Ishikawa (cell line): ENCODE measurements at regions not wholly inside any gene's neighbourhood (a gene's known extent, or its start where the extent isn't known, plus 50 kb on each side); places are given as distances from the start of the nearest gene placed in this dataset.

Experiments
- CEBPB ChIP-seq: IDR thresholded peaks from 2 replicates; pipeline ENCODE4 v1.6.1; 2012
- CREB1 ChIP-seq: IDR thresholded peaks from 2 replicates; pipeline ENCODE4 v1.6.1; 2012; ENCODE audit warnings: low read depth
- EGR1 ChIP-seq: IDR thresholded peaks from 2 replicates; pipeline ENCODE4 v1.6.1; 2012
- EP300 ChIP-seq: IDR thresholded peaks from 2 replicates; pipeline ENCODE4 v1.6.1; 2012; ENCODE audit warnings: borderline replicate concordance
- FOXM1 ChIP-seq: IDR thresholded peaks from 2 replicates; pipeline ENCODE4 v1.6.1; 2012; ENCODE audit warnings: low read depth, borderline replicate concordance
- NFIC ChIP-seq: IDR thresholded peaks from 2 replicates; pipeline ENCODE4 v1.6.1; 2012
- RAD21 ChIP-seq: IDR thresholded peaks from 2 replicates; pipeline ENCODE4 v1.6.1; 2012; ENCODE audit warnings: low read depth
- TAF1 ChIP-seq: IDR thresholded peaks from 2 replicates; pipeline ENCODE4 v1.6.1; 2012; ENCODE audit warnings: low read depth, mild to moderate bottlenecking
- TCF12 ChIP-seq: IDR thresholded peaks from 2 replicates; pipeline ENCODE4 v1.6.1; 2012; ENCODE audit warnings: low read depth
- TEAD4 ChIP-seq: IDR thresholded peaks from 2 replicates; pipeline ENCODE4 v1.6.1; 2012
- YY1 ChIP-seq: IDR thresholded peaks from 2 replicates; pipeline ENCODE4 v1.6.1; 2012; ENCODE audit warnings: low read depth
- ZBTB7A ChIP-seq: IDR thresholded peaks from 2 replicates; pipeline ENCODE4 v1.6.1; 2012; ENCODE audit warnings: low read depth
- TF ChIP-seq, protein P1 (sequence below): IDR thresholded peaks from 2 replicates; pipeline ENCODE4 v1.6.1; 2012; ENCODE audit warnings: low read depth, mild to moderate bottlenecking
- TF ChIP-seq, protein P2 (sequence below): IDR thresholded peaks from 2 replicates; pipeline ENCODE4 v1.6.1; 2012
- TF ChIP-seq, protein P3 (sequence below): IDR thresholded peaks from 2 replicates; pipeline ENCODE4 v1.6.1; 2012

DNA sequence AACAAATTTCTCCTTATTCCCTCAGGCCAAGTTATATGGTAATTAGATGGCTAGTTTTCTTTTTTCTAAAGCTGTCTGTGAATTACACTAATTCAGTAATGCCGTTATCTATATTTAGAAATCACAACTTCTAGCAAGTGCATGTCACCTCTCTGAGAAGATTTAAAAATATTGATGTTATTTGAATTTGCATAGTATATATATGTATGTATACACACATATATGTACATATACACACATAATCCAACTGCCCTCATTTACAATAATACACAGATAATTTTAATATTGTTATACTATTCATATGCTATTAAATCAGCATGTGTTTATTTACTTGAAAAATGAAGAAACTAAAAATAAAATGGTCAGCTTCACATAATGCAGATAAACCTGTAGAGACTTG lies 563.9 kb downstream of the SLC16A7 start:
- no peak for TF ChIP-seq ZBTB7A
- TF ChIP-seq TAF1, result no peak
- TF ChIP-seq, protein P1, sequence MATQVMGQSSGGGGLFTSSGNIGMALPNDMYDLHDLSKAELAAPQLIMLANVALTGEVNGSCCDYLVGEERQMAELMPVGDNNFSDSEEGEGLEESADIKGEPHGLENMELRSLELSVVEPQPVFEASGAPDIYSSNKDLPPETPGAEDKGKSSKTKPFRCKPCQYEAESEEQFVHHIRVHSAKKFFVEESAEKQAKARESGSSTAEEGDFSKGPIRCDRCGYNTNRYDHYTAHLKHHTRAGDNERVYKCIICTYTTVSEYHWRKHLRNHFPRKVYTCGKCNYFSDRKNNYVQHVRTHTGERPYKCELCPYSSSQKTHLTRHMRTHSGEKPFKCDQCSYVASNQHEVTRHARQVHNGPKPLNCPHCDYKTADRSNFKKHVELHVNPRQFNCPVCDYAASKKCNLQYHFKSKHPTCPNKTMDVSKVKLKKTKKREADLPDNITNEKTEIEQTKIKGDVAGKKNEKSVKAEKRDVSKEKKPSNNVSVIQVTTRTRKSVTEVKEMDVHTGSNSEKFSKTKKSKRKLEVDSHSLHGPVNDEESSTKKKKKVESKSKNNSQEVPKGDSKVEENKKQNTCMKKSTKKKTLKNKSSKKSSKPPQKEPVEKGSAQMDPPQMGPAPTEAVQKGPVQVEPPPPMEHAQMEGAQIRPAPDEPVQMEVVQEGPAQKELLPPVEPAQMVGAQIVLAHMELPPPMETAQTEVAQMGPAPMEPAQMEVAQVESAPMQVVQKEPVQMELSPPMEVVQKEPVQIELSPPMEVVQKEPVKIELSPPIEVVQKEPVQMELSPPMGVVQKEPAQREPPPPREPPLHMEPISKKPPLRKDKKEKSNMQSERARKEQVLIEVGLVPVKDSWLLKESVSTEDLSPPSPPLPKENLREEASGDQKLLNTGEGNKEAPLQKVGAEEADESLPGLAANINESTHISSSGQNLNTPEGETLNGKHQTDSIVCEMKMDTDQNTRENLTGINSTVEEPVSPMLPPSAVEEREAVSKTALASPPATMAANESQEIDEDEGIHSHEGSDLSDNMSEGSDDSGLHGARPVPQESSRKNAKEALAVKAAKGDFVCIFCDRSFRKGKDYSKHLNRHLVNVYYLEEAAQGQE, result no peak
- TF ChIP-seq EGR1, result no peak
- no peak for TF ChIP-seq CREB1
- TF ChIP-seq TEAD4, result no peak
- TF ChIP-seq EP300, result no peak
- TF ChIP-seq NFIC, result no peak
- TF ChIP-seq FOXM1, result no peak
- TF ChIP-seq RAD21, result no peak
- TF ChIP-seq, protein P2, sequence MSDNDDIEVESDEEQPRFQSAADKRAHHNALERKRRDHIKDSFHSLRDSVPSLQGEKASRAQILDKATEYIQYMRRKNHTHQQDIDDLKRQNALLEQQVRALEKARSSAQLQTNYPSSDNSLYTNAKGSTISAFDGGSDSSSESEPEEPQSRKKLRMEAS, result no peak
- TF ChIP-seq CEBPB, result no peak
- TF ChIP-seq TCF12, result no peak

DNA sequence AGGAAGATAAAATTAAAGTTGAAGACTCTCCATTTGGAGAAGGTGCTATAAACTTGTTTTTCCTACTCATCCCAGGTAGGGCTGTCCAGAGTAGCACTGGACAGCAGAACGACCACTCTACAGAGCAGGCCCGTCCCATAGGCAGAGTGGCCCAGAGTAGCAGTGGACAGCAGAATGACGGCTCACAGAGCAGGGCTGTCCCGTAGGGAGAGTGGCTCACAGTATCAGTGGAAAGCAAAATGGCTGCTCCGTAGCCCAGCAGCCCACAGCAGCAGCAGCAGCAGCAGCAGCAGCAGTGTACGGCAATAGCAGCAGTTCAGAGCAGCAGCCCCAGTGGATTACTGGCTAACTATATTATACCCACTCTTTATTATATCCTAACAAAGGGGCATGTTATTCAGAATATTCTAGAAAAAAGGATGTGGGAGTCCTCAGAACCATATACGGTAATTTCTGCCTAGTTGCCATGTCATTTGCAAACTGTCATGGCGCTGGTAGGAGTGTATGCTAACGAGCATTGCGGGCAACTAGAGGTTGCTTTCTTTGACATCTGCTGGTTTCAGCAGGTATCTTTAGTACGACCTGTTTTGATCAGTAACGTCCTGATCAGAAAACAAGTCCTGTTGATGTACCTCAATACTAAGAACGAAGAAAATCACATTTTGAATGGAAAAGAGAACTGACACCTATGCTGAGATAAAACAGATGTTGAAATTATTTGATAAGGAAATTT lies 567.3 kb downstream of the SLC16A7 start:
- TF ChIP-seq NFIC, result no peak
- TF ChIP-seq TEAD4, result no peak
- no peak for TF ChIP-seq CEBPB
- no peak for TF ChIP-seq ZBTB7A
- TF ChIP-seq, protein P3, sequence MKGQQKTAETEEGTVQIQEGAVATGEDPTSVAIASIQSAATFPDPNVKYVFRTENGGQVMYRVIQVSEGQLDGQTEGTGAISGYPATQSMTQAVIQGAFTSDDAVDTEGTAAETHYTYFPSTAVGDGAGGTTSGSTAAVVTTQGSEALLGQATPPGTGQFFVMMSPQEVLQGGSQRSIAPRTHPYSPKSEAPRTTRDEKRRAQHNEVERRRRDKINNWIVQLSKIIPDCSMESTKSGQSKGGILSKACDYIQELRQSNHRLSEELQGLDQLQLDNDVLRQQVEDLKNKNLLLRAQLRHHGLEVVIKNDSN, result no peak
- TF ChIP-seq FOXM1, result no peak
- TF ChIP-seq TAF1, result no peak
- no peak for TF ChIP-seq EGR1
- TF ChIP-seq, protein P2, result no peak
- no peak for TF ChIP-seq RAD21
- no peak for TF ChIP-seq EP300
- TF ChIP-seq, protein P1, result no peak
- TF ChIP-seq CREB1, result no peak
- no peak for TF ChIP-seq YY1
- no peak for TF ChIP-seq TCF12

DNA sequence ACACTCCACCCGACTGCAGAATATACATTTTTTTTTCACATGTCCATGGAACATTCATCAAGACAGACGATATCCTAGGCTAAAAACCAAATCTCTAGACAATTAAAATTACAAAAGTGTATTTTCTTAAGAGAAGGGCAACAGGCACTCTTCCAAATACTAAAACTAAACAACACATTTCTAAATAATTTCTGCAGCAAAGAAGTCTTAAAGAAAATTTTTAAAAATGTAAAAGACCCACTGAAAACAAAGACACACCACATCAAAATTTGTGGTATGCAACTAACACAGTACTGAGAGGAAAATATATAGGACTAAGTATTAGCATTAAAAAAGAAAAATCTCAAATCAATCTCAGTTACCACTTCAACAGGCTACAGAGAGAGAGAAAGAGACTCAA lies 570.0 kb downstream of the SLC16A7 start:
- TF ChIP-seq TCF12 (no peak), EP300 (no peak), TAF1 (no peak), TEAD4 (no peak), CREB1 (no peak), ZBTB7A (no peak), RAD21 (no peak), YY1 (no peak), NFIC (no peak), CEBPB (no peak), EGR1 (no peak)
- TF ChIP-seq, protein P2, result no peak
- TF ChIP-seq, protein P1, result no peak
- TF ChIP-seq, protein P3, result no peak

DNA sequence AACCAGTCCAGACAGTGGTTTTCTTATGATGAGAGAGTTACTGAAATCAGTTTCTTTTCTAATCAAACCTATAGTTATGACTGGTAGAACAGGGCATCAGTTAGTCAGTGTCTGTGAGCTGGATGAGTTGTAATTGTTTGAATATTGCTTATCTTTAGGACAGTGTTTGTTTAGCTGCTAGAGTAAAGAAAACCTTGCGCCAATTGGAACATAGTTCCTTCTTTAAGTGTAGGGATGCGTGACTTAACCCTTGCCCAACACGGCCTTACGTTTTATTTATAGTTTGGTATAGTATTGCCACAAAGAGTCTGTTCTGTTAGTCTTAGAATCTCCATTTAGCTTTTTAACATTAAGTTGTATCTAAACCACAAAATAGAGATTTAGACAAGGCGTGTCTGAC lies 572.6 kb downstream of the SLC16A7 start:
- TF ChIP-seq, protein P2, result no peak
- TF ChIP-seq YY1 (no peak), NFIC (no peak), TCF12 (no peak), TEAD4 (no peak), TAF1 (no peak), CREB1 (no peak), EGR1 (no peak), EP300 (no peak), RAD21 (no peak), ZBTB7A (no peak), FOXM1 (no peak), CEBPB (no peak)
- TF ChIP-seq, protein P3, result no peak
- TF ChIP-seq, protein P1, result no peak
